ENCODE measurements at regions not wholly inside any gene's neighbourhood (a gene's known extent, or its start where the extent isn't known, plus 50 kb on each side); places are given as distances from the start of the nearest gene placed in this dataset.

DNA sequence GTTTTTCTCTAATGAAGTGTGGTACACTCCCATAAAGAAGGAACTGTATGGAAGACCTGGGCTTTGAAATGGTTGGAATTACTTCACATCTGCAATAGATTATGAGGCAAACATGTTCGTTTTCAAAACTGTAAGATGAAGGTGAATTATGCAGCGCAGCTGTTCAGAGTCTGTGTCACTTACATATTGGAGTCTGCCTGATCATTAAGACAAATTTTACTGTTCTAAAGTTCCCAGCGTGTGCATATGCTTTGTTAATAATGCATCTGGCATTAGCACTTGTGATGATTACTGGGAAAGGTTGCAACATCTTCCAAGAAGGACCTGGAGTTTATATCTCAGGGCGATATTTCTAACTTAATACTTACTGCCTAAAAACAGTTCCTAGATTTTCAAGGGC is 255.2 kb upstream of the ZC3H12C start:
- 81% methylated on average over 4 of the region's 4 CpGs for WGBS
- intact Hi-C loops (cut with DNase I): no loop called here
- H3K36me3 ChIP-seq: no peaks in the 10 kb centered on the region
- no peak overlapping the region for H3K27ac ChIP-seq
- no peaks in the 10 kb centered on the region for H3K9me3 ChIP-seq
- no peak for DNase-seq (ENCODE audit: low spot score)
- TF ChIP-seq, protein P1, sequence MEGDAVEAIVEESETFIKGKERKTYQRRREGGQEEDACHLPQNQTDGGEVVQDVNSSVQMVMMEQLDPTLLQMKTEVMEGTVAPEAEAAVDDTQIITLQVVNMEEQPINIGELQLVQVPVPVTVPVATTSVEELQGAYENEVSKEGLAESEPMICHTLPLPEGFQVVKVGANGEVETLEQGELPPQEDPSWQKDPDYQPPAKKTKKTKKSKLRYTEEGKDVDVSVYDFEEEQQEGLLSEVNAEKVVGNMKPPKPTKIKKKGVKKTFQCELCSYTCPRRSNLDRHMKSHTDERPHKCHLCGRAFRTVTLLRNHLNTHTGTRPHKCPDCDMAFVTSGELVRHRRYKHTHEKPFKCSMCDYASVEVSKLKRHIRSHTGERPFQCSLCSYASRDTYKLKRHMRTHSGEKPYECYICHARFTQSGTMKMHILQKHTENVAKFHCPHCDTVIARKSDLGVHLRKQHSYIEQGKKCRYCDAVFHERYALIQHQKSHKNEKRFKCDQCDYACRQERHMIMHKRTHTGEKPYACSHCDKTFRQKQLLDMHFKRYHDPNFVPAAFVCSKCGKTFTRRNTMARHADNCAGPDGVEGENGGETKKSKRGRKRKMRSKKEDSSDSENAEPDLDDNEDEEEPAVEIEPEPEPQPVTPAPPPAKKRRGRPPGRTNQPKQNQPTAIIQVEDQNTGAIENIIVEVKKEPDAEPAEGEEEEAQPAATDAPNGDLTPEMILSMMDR (IDR thresholded peaks at IDR 0.05): no peak
- TF ChIP-seq POLR2AphosphoS5 (IDR thresholded peaks at IDR 0.05) (no peak), POLR2A (IDR thresholded peaks at IDR 0.05) (no peak)
- H3K27me3 ChIP-seq (replicated peaks; ENCODE audit: insufficient read depth): no peaks in the 10 kb centered on the region
- H3K4me1 ChIP-seq (replicated peaks): no peaks in the 10 kb centered on the region
- no peak overlapping the region for H3K4me3 ChIP-seq

GRCh38 chr11:109845437-109845836 is 247.8 kb upstream of the ZC3H12C start:
- WGBS: 39% methylated on average over 1 of the region's 1 CpG
- TF ChIP-seq, protein P1 (IDR thresholded peaks at IDR 0.05): no peak
- TF ChIP-seq POLR2A (IDR thresholded peaks at IDR 0.05) (no peak), POLR2AphosphoS5 (IDR thresholded peaks at IDR 0.05) (no peak)
- intact Hi-C loops (cut with DNase I): no loop called here
- Histone ChIP-seq H3K36me3 (no peaks in the 10 kb centered on the region), H3K27ac (no peak overlapping the region), H3K9me3 (no peaks in the 10 kb centered on the region), H3K4me1 (replicated peaks) (no peaks in the 10 kb centered on the region), H3K4me3 (no peak overlapping the region), H3K27me3 (replicated peaks; ENCODE audit: insufficient read depth) (no peaks in the 10 kb centered on the region)
- DNase-seq (ENCODE audit: low spot score): no peak

GRCh38 chr11:109847621-109848020 is 245.6 kb upstream of the ZC3H12C start:
- H3K27ac ChIP-seq: no peak overlapping the region
- no peak overlapping the region for H3K4me3 ChIP-seq
- H3K27me3 ChIP-seq (replicated peaks; ENCODE audit: insufficient read depth): no peaks in the 10 kb centered on the region
- no peaks in the 10 kb centered on the region for H3K36me3 ChIP-seq
- 63% methylated on average over 1 of the region's 1 CpG for WGBS
- intact Hi-C loops (cut with DNase I): no loop called here
- H3K9me3 ChIP-seq: no peaks in the 10 kb centered on the region
- no peak for DNase-seq (ENCODE audit: low spot score)
- no peak for TF ChIP-seq POLR2A (IDR thresholded peaks at IDR 0.05)
- TF ChIP-seq, protein P1 (IDR thresholded peaks at IDR 0.05): no peak
- no peak for TF ChIP-seq POLR2AphosphoS5 (IDR thresholded peaks at IDR 0.05)
- no peaks in the 10 kb centered on the region for H3K4me1 ChIP-seq (replicated peaks)

DNA sequence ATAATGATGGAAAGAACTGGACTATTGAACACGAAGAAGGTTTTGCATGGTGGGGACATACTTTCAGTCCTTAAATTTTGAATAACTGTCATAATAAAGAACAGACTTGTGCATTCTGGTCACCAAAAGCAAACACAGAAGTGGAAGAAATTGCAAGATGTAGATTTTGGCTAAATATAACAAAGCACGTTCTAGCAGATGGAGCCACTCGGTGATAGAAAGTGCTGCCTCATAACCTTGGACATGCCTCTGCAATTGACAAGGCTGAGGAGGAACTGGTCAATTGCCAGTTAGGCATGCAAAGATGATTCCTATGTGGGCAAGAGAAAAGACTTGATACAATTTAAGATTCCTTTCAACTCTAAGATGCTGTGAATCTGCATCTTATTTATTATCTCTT is 244.1 kb upstream of the ZC3H12C start:
- DNase-seq (ENCODE audit: low spot score): no peak
- H3K4me1 ChIP-seq (replicated peaks): no peaks in the 10 kb centered on the region
- 82% methylated on average over 3 of the region's 3 CpGs for WGBS
- intact Hi-C loops (cut with DNase I): no loop called here
- no peaks in the 10 kb centered on the region for H3K36me3 ChIP-seq
- no peak overlapping the region for H3K4me3 ChIP-seq
- H3K27ac ChIP-seq: no peak overlapping the region
- no peak for TF ChIP-seq POLR2AphosphoS5 (IDR thresholded peaks at IDR 0.05)
- no peak for TF ChIP-seq POLR2A (IDR thresholded peaks at IDR 0.05)
- TF ChIP-seq, protein P1 (IDR thresholded peaks at IDR 0.05): no peak
- no peaks in the 10 kb centered on the region for H3K9me3 ChIP-seq
- H3K27me3 ChIP-seq (replicated peaks; ENCODE audit: insufficient read depth): no peaks in the 10 kb centered on the region

DNA sequence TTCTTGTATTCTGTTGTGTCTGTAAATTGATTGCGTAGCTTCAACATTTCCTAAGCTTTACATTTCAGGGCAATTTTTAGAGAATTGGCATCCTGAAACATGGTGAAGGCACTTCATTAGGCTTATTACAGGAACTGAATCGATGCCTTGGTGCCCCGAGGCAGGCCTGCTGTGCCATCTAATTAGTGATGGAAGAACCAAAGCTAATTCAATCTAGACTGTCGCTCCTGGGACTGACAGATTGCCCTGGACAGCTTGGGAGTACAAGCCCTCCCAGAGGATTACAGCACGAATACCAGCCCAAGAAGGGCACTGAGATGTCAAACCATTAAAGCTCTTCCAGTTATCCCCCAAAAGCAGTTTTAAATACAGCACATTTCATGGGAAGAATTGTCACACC is 243.2 kb upstream of the ZC3H12C start:
- TF ChIP-seq, protein P1 (IDR thresholded peaks at IDR 0.05): no peak
- no peak for DNase-seq (ENCODE audit: low spot score)
- Histone ChIP-seq H3K9me3 (no peaks in the 10 kb centered on the region), H3K4me1 (replicated peaks) (no peaks in the 10 kb centered on the region), H3K27ac (no peak overlapping the region), H3K36me3 (no peaks in the 10 kb centered on the region), H3K4me3 (no peak overlapping the region), H3K27me3 (replicated peaks; ENCODE audit: insufficient read depth) (no peaks in the 10 kb centered on the region)
- intact Hi-C loops (cut with DNase I): no loop called here
- 90% methylated on average over 5 of the region's 5 CpGs for WGBS

Measured in prostate gland (tissue), 2 donors.